ENCODE measurements at regions not wholly inside any gene's neighbourhood (a gene's known extent, or its start where the extent isn't known, plus 50 kb on each side); places are given as distances from the start of the nearest gene placed in this dataset.

GRCh38 chr12:97274386-97274785, 188.2 kb upstream of the RMST start:
- 23% methylated on average over 2 of the region's 2 CpGs for WGBS (ENCODE audit: low lambda C conversion rate)
- FAIRE-seq (no peak), ATAC-seq (no peak), DNase-seq (ENCODE audit: low spot score) (no peak)
- no peaks in the 10 kb centered on the region for H3K4me1 ChIP-seq (ENCODE audit: insufficient read depth, low read length)
- BruUV-seq (replicated peaks), result no TSS peak
- CTCF ChIA-PET (ENCODE audit: low intra/inter-chr PET ratio, low total read pairs), result no interaction called here
- H3K4me2 ChIP-seq (ENCODE audit: low read depth, low read length), result no peak overlapping the region
- H2AFZ ChIP-seq (ENCODE audit: low read length), result no peak overlapping the region
- no peaks in the 10 kb centered on the region for H3K27me3 ChIP-seq (ENCODE audit: control insufficient read depth in 1 of 2, insufficient read depth in 2 of 2, low read length in 2 of 2)
- H3K79me2 ChIP-seq (ENCODE audit: insufficient read depth, low read length), result no peaks in the 10 kb centered on the region
- no peak overlapping the region for H3K27ac ChIP-seq (ENCODE audit: extremely low read length, insufficient read depth, low read length)
- H3K36me3 ChIP-seq (replicated peaks in 1 of 2; ENCODE audit: control insufficient read depth in 1 of 2, insufficient read depth in 2 of 2, low read length in 2 of 2), result no peaks in the 10 kb centered on the region
- TF ChIP-seq ZNF431 (CRISPR knock-in tag; IDR thresholded peaks at IDR 0.05; ENCODE audit: borderline replicate concordance, low read depth), result no peak
- no peak for TF ChIP-seq ZNF296 (CRISPR knock-in tag; conservative IDR thresholded peaks at IDR 0.05)
- TF ChIP-seq, protein P1, sequence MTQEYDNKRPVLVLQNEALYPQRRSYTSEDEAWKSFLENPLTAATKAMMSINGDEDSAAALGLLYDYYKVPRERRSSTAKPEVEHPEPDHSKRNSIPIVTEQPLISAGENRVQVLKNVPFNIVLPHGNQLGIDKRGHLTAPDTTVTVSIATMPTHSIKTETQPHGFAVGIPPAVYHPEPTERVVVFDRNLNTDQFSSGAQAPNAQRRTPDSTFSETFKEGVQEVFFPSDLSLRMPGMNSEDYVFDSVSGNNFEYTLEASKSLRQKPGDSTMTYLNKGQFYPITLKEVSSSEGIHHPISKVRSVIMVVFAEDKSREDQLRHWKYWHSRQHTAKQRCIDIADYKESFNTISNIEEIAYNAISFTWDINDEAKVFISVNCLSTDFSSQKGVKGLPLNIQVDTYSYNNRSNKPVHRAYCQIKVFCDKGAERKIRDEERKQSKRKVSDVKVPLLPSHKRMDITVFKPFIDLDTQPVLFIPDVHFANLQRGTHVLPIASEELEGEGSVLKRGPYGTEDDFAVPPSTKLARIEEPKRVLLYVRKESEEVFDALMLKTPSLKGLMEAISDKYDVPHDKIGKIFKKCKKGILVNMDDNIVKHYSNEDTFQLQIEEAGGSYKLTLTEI (CRISPR knock-in tag; conservative IDR thresholded peaks at IDR 0.05), result no peak
- TF ChIP-seq, protein P2, sequence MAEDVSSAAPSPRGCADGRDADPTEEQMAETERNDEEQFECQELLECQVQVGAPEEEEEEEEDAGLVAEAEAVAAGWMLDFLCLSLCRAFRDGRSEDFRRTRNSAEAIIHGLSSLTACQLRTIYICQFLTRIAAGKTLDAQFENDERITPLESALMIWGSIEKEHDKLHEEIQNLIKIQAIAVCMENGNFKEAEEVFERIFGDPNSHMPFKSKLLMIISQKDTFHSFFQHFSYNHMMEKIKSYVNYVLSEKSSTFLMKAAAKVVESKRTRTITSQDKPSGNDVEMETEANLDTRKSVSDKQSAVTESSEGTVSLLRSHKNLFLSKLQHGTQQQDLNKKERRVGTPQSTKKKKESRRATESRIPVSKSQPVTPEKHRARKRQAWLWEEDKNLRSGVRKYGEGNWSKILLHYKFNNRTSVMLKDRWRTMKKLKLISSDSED (CRISPR knock-in tag; IDR thresholded peaks at IDR 0.05), result no peak
- TF ChIP-seq, protein P3, sequence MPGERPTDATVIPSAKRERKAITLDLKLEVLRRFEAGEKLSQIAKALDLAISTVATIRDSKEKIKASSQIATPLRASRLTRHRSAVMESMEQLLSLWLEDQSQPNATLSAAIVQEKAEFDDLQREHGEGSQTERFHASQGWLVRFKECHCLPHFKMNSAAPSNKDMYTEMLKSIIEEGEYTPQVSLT (CRISPR knock-in tag; IDR thresholded peaks at IDR 0.05; ENCODE audit: borderline replicate concordance, low read depth), result no peak
- no peak for TF ChIP-seq HNRNPH1 (optimal IDR thresholded peaks at IDR 0.05; ENCODE audit: low read depth, low read length)
- no peak for TF ChIP-seq ZNF513 (CRISPR knock-in tag; conservative IDR thresholded peaks at IDR 0.05)
- no peak for TF ChIP-seq ELF3 (CRISPR knock-in tag; IDR thresholded peaks at IDR 0.05)
- in situ Hi-C loops (cut with HindIII; ENCODE audit: extremely low pct_ligation_motif_present, low pct_unique_long_range_greater_than_20kb) (no loop called here), intact Hi-C loops (cut with micrococcal nuclease; ENCODE audit: unreplicated experiment) (no loop called here)
- H4K20me1 ChIP-seq (ENCODE audit: insufficient read depth, low read length), result no peaks in the 10 kb centered on the region
- POLR2A ChIA-PET, result no interaction called here
- no peaks in the 10 kb centered on the region for H3K9me3 ChIP-seq (ENCODE audit: low read length)
- no peak overlapping the region for H3K9ac ChIP-seq (ENCODE audit: insufficient read depth, low read depth, low read length)
- no peak overlapping the region for H3K4me3 ChIP-seq (replicated peaks in 1 of 3; ENCODE audit: insufficient read depth in 1 of 3, low read depth in 2 of 3, low read length in 3 of 3)
